Choroid plexus epithelial cell (primary cell): ENCODE measurements at regions not wholly inside any gene's neighbourhood (a gene's known extent, or its start where the extent isn't known, plus 50 kb on each side); places are given as distances from the start of the nearest gene placed in this dataset.
"Not testable (repeated sequence)": the region's sequence is repeated elsewhere in the genome, so short reads cannot be mapped to it uniquely, and the experiment has no call there.

ENCODE experiments used
- DNase-seq: peaks from one replicate; pipeline ENCODE4 v3.0.0-alpha.2; 2010; ENCODE audit warnings: low read depth
- H3K4me3 ChIP-seq: 2 replicates; pipeline ENCODE4 v1.5.1; 2011; ENCODE audit warnings: low read depth, mild to moderate bottlenecking, control low read depth, low read length, moderate library complexity
- CTCF ChIP-seq: conservative IDR thresholded peaks from 2 replicates; pipeline ENCODE4 v1.5.1; 2011; ENCODE audit warnings: low read depth, mild to moderate bottlenecking, control low read depth, inconsistent platforms, low read length, moderate library complexity

DNA sequence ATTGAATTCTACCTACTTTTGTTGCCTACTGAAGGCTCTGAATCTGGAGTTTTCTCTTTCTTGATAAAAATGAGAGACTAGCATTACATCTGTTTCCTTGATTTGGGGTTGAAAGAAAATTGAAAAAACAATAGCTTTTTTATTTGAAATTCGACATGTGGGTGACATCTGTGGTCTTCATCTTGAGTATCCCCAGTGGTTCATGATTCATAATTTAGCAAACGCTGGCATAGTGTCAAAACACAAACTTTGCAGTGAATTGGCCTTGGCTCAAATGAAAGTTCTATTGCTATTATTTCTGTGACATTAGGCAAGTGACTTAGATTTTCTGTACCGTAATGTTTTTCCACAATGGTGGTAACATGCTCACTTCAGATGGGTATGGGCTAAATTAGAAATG, 747.6 kb downstream of the PCDH7 start:
- no peak for TF ChIP-seq CTCF
- peak; percentile 46 for DNase-seq
- H3K4me3 ChIP-seq = no peak overlapping the region

- TF ChIP-seq CTCF = no peak
- DNase-seq = no peak
- H3K4me3 ChIP-seq = no peak overlapping the region
These were observed 754.1 kb downstream of the PCDH7 start for GRCh38 chr4:31474221-31474620.

- no peak for TF ChIP-seq CTCF
- no peak overlapping the region for H3K4me3 ChIP-seq
- DNase-seq = no peak
These were observed 762.5 kb downstream of the PCDH7 start for GRCh38 chr4:31482691-31483090.

- H3K4me3 ChIP-seq, DNase-seq: not testable (repeated sequence)
These were observed 779.0 kb downstream of the PCDH7 start for GRCh38 chr4:31499216-31499615.

GRCh38 chr4:31516520-31516919, 796.4 kb downstream of the PCDH7 start:
- no peak overlapping the region for H3K4me3 ChIP-seq
- DNase-seq = no peak
- TF ChIP-seq CTCF = no peak

- peak; percentile 57 for DNase-seq
- no peak overlapping the region for H3K4me3 ChIP-seq
- no peak for TF ChIP-seq CTCF
These were observed 798.7 kb downstream of the PCDH7 start for GRCh38 chr4:31518796-31519250.

GRCh38 chr4:31530555-31530954, 810.4 kb downstream of the PCDH7 start:
- DNase-seq = no peak
- H3K4me3 ChIP-seq = no peak overlapping the region
- no peak for TF ChIP-seq CTCF

DNA sequence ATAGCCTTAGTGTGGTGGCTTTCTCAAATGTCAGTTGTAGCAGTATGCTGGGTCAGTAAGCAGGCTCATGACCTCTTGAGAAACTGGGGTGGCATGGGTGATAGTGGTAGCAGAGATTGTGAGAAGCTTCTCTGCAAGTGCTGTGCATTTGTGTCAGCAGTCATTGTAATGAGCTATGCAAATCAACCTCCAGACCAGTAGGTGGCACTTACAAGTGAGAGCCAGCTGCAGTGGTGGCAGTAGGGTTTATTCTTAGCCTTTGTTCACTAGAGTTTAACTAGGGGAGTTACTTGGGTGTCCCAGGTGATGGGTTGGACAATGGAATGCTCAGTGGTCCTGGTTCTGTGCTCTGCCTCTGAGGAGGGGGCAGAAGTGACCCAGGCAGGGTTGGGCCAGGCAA, 818.7 kb downstream of the PCDH7 start:
- H3K4me3 ChIP-seq = no peak overlapping the region
- no peak for DNase-seq
- no peak for TF ChIP-seq CTCF
